Body of pancreas (tissue), 4 donors: ENCODE measurements at regions not wholly inside any gene's neighbourhood (a gene's known extent, or its start where the extent isn't known, plus 50 kb on each side); places are given as distances from the start of the nearest gene placed in this dataset.
"Not testable (repeated sequence)": the region's sequence is repeated elsewhere in the genome, so short reads cannot be mapped to it uniquely, and the experiment has no call there.

ENCODE experiments used
- ATAC-seq: fragments of 150-250 bp; one replicate; pipeline ENCODE4 v1.9.1; 2016
- DNase-seq, 4 donors: peaks; one replicate each; pipeline ENCODE4 v3.0.0-alpha.2; 2019
- H3K27ac ChIP-seq, 4 donors: fragments of 200-600 bp; sonication (generic); 1 replicate in 3 of 4; 2 replicates in 1 of 4; pipeline versions ENCODE4 v1.5.1 to v1.6.1; 2016 to 2019; ENCODE audit warnings: mild to moderate bottlenecking in 1 of 4, mixed read lengths in 1 of 4, moderate library complexity in 1 of 4
- H3K27me3 ChIP-seq, 2 donors: fragments of 200-600 bp; sonication (generic); one replicate each; pipeline ENCODE4 v1.6.0; 2016; ENCODE audit warnings: mild to moderate bottlenecking in 1 of 2
- H3K36me3 ChIP-seq, 2 donors: fragments of 200-600 bp; sonication (generic); replicated peaks in 1 of 2; 2 replicates each; pipeline ENCODE4 v1.5.1; 2016; ENCODE audit warnings: low read depth in 2 of 2; ENCODE audit not compliant: insufficient read depth in 1 of 2
- H3K4me1 ChIP-seq: fragments of 200-600 bp; sonication (generic); one replicate; pipeline ENCODE4 v1.6.0; 2016
- H3K4me3 ChIP-seq, 2 donors: fragments of 200-600 bp; sonication (generic); 1 replicate in 1 of 2; 2 replicates in 1 of 2; pipeline ENCODE4 v1.5.1; 2016 to 2019
- H3K9me3 ChIP-seq, 3 donors: fragments of 200-600 bp; sonication (generic); 1 replicate in 2 of 3; 2 replicates in 1 of 3; pipeline ENCODE4 v1.5.1; 2016
- POLR2A ChIP-seq, 3 donors: fragments of 450-650 bp; IDR thresholded peaks; one replicate each; pipeline ENCODE4 v1.6.1; 2016; ENCODE audit warnings: antibody characterized with exemption in 3 of 3, mild to moderate bottlenecking in 2 of 3
- WGBS, 2 donors: methylation state at CpG; one replicate each; pipeline ENCODE4 v1.1.5; 2017; 5-methylcytosine and 5-hydroxymethylcytosine counted together
- intact Hi-C: fragments of 100-400 bp; cut with DNase I; formaldehyde crosslinking; loops from one replicate; pipeline ENCODE4 v1.15.1; 2023
- TF ChIP-seq, protein P1 (sequence below), 7 experiments: fragments of 450-650 bp in 4 of 7; fragments of 200-600 bp in 3 of 7; sonication (generic) in 3 of 7; IDR thresholded peaks; one replicate each; pipeline ENCODE4 v1.5.1; 2016 to 2019; ENCODE audit warnings: antibody characterized with exemption in 7 of 7

- 45 to 51% methylated on average over 3 of the region's 3 CpGs for WGBS, 2 donors
- TF ChIP-seq POLR2A (IDR thresholded peaks at IDR 0.05) = no peak
- TF ChIP-seq, protein P1, sequence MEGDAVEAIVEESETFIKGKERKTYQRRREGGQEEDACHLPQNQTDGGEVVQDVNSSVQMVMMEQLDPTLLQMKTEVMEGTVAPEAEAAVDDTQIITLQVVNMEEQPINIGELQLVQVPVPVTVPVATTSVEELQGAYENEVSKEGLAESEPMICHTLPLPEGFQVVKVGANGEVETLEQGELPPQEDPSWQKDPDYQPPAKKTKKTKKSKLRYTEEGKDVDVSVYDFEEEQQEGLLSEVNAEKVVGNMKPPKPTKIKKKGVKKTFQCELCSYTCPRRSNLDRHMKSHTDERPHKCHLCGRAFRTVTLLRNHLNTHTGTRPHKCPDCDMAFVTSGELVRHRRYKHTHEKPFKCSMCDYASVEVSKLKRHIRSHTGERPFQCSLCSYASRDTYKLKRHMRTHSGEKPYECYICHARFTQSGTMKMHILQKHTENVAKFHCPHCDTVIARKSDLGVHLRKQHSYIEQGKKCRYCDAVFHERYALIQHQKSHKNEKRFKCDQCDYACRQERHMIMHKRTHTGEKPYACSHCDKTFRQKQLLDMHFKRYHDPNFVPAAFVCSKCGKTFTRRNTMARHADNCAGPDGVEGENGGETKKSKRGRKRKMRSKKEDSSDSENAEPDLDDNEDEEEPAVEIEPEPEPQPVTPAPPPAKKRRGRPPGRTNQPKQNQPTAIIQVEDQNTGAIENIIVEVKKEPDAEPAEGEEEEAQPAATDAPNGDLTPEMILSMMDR (IDR thresholded peaks at IDR 0.05) = no peak
- intact Hi-C loops = no loop called here
- H3K4me3 ChIP-seq = no peak overlapping the region
- no peaks in the 10 kb centered on the region for H3K9me3 ChIP-seq
- no peaks in the 10 kb centered on the region for H3K4me1 ChIP-seq
- H3K27me3 ChIP-seq = no peaks in the 10 kb centered on the region
- no peak overlapping the region for H3K27ac ChIP-seq
- DNase-seq = no peak
- no peak for ATAC-seq
- H3K36me3 ChIP-seq = no peaks in the 10 kb centered on the region
Observed at GRCh38 chr7:136275794-136276193, 298.6 kb upstream of the MTPN start.

DNA sequence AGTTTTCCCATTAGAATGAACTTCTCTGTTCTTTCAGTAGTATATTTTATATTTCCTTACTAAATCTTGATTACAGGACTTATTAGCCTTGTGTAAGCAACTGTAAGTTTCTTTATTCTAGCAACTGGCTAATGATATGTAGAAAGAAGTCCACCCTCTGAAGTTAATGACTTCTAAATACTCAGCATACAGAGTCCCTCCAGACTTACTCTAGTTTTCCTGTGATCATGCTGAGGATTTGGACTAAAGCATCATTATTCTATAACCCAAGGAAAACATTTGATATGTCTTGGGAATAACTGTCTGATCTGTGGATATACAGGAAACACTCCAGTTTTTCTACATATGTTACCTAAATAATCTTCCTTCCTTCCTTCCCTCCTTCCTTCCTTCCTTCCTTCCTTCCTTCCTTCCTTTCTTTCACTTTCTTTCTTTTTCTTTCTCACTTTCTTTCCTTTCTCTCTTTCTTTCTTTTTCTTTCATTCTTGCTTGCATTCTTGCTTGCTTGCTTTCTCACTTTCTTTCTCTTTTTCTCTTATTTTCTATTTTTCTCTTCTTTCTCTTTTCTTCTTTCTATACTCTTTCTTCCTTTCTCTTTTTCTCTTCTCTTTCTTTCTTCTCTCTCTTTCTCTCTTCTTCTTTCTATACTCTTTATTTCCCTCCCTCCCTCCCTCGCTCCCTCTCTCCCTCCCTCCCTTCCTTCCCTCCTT, 297.6 kb upstream of the MTPN start:
- TF ChIP-seq POLR2A (IDR thresholded peaks at IDR 0.05) = no peak
- TF ChIP-seq, protein P1 (IDR thresholded peaks at IDR 0.05) = no peak
- no peaks in the 10 kb centered on the region for H3K4me1 ChIP-seq
- no peaks in the 10 kb centered on the region for H3K36me3 ChIP-seq
- H3K9me3 ChIP-seq = no peaks in the 10 kb centered on the region
- DNase-seq (no peak), ATAC-seq (no peak)
- intact Hi-C loops = no loop called here
- no peak overlapping the region for H3K4me3 ChIP-seq
- no peaks in the 10 kb centered on the region for H3K27me3 ChIP-seq
- WGBS, 2 donors = 67 to 92% methylated on average over 1 of the region's 1 CpG
- no peak overlapping the region for H3K27ac ChIP-seq

GRCh38 chr7:136272934-136273333, 295.8 kb upstream of the MTPN start:
- 63 to 65% methylated on average over 2 of the region's 2 CpGs for WGBS, 2 donors
- no peak overlapping the region for H3K4me3 ChIP-seq
- ATAC-seq (no peak), DNase-seq (no peak)
- intact Hi-C loops = no loop called here
- TF ChIP-seq, protein P1 (IDR thresholded peaks at IDR 0.05) = no peak
- TF ChIP-seq POLR2A (IDR thresholded peaks at IDR 0.05) = no peak
- H3K27me3 ChIP-seq = no peaks in the 10 kb centered on the region
- no peak overlapping the region for H3K27ac ChIP-seq
- H3K4me1 ChIP-seq = no peaks in the 10 kb centered on the region
- no peaks in the 10 kb centered on the region for H3K36me3 ChIP-seq
- no peaks in the 10 kb centered on the region for H3K9me3 ChIP-seq

- TF ChIP-seq, protein P1 (IDR thresholded peaks at IDR 0.05) = no peak
- no peak for TF ChIP-seq POLR2A (IDR thresholded peaks at IDR 0.05)
- Histone ChIP-seq H3K4me1 (no peaks in the 10 kb centered on the region), H3K36me3 (no peaks in the 10 kb centered on the region), H3K27me3 (no peaks in the 10 kb centered on the region), H3K27ac (no peak overlapping the region), H3K9me3 (peaks cover 0 to 9% (median 0%) of the 10 kb centered on the region in 3 donors), H3K4me3 (no peak overlapping the region)
- intact Hi-C loops = no loop called here
- 64 to 65% methylated on average over 2 of the region's 2 CpGs for WGBS, 2 donors
- DNase-seq (no peak), ATAC-seq (no peak)
Observed at GRCh38 chr7:136267822-136268221, 290.7 kb upstream of the MTPN start.

GRCh38 chr7:136266457-136266856, 289.3 kb upstream of the MTPN start:
- H3K9me3 ChIP-seq = peaks cover 0 to 9% (median 0%) of the 10 kb centered on the region in 3 donors
- H3K36me3 ChIP-seq = no peaks in the 10 kb centered on the region
- H3K27ac ChIP-seq = no peak overlapping the region

DNA sequence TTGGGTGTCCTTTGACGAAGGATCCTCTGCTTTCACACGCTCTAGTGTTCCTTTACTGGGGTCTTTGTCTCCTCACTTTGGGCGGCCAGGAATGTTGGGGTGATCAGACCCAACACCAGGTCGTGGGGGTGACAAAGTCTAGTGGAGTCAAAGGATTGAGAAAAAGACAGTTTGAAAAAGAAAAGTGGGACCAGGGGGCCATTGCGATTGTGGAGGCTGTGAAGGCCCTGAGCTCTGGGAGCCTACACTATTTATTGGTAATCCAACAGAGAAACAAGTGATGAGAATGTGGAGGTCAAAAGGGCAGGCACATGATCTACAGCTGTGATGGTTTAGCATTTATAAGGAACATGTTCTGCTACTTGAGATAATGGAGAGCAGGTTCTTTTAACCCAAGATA, 287.1 kb upstream of the MTPN start:
- WGBS, 2 donors = 39 to 49% methylated on average over 5 of the region's 5 CpGs
- not testable (repeated sequence) for ATAC-seq

More at GRCh38 chr7:136266457-136266856, 289.3 kb upstream of the MTPN start:
- Histone ChIP-seq H3K4me1 (no peaks in the 10 kb centered on the region), H3K4me3 (no peak overlapping the region), H3K27me3 (no peaks in the 10 kb centered on the region)
- TF ChIP-seq POLR2A (IDR thresholded peaks at IDR 0.05) = no peak
- TF ChIP-seq, protein P1 (IDR thresholded peaks at IDR 0.05) = no peak
- no peak for ATAC-seq
- no peak for DNase-seq
- intact Hi-C loops = no loop called here

GRCh38 chr7:136263112-136263860, 286.1 kb upstream of the MTPN start:
- H3K36me3 ChIP-seq, H3K27me3 ChIP-seq, H3K4me1 ChIP-seq, H3K27ac ChIP-seq, H3K4me3 ChIP-seq, intact Hi-C loops, DNase-seq, ATAC-seq: not testable (repeated sequence)
- 31 to 47% methylated on average over 4 of the region's 4 CpGs for WGBS, 2 donors
- H3K9me3 ChIP-seq = peaks cover 0 to 15% (median 0%) of the 10 kb centered on the region in 3 donors

More for the DNA sequence above, 287.1 kb upstream of the MTPN start:
- intact Hi-C loops, H3K27me3 ChIP-seq, H3K4me1 ChIP-seq, DNase-seq, H3K36me3 ChIP-seq, H3K27ac ChIP-seq, H3K4me3 ChIP-seq: not testable (repeated sequence)
- peaks cover 0 to 15% (median 0%) of the 10 kb centered on the region in 3 donors for H3K9me3 ChIP-seq
